ENCODE measurements at regions not wholly inside any gene's neighbourhood (a gene's known extent, or its start where the extent isn't known, plus 50 kb on each side); places are given as distances from the start of the nearest gene placed in this dataset.

- Mint-ChIP-seq H3K27ac (no peak overlapping the region), H3K27me3 (ENCODE audit: low read depth) (no peaks in the 10 kb centered on the region), H3K9me3 (no peaks in the 10 kb centered on the region), H3K36me3 (no peaks in the 10 kb centered on the region), H3K4me3 (no peak overlapping the region), H3K4me1 (no peaks in the 10 kb centered on the region)
- no peak for DNase-seq (ENCODE audit: low spot score in 2 of 2, unreplicated experiment in 2 of 2)
- TF ChIP-seq CTCF (IDR thresholded peaks at IDR 0.05; ENCODE audit: unreplicated experiment) = no peak
Observed at GRCh38 chr18:71887509-71887908, 656.6 kb downstream of the CBLN2 start.

GRCh38 chr18:71878226-71878625 lies 665.9 kb downstream of the CBLN2 start:
- Mint-ChIP-seq H3K27ac (no peak overlapping the region), H3K4me3 (no peak overlapping the region), H3K4me1 (no peaks in the 10 kb centered on the region), H3K27me3 (ENCODE audit: low read depth) (peaks cover 12% of the 10 kb centered on the region), H3K9me3 (no peaks in the 10 kb centered on the region), H3K36me3 (no peaks in the 10 kb centered on the region)
- no peak for DNase-seq (ENCODE audit: low spot score in 2 of 2, unreplicated experiment in 2 of 2)
- TF ChIP-seq CTCF (IDR thresholded peaks at IDR 0.05; ENCODE audit: unreplicated experiment) = no peak

- peaks cover 12% of the 10 kb centered on the region for H3K27me3 Mint-ChIP-seq (ENCODE audit: low read depth)
- H3K9me3 Mint-ChIP-seq = no peaks in the 10 kb centered on the region
- H3K4me3 Mint-ChIP-seq = no peak overlapping the region
- no peak overlapping the region for H3K27ac Mint-ChIP-seq
- TF ChIP-seq CTCF (IDR thresholded peaks at IDR 0.05; ENCODE audit: unreplicated experiment) = no peak
- DNase-seq (ENCODE audit: low spot score in 2 of 2, unreplicated experiment in 2 of 2) = no peak
- H3K36me3 Mint-ChIP-seq = no peaks in the 10 kb centered on the region
- no peaks in the 10 kb centered on the region for H3K4me1 Mint-ChIP-seq
Observed at GRCh38 chr18:71873695-71874094, 670.4 kb downstream of the CBLN2 start.

GRCh38 chr18:71865888-71866287 lies 678.3 kb downstream of the CBLN2 start:
- Mint-ChIP-seq H3K9me3 (peaks cover 11% of the 10 kb centered on the region), H3K36me3 (no peaks in the 10 kb centered on the region), H3K27ac (no peak overlapping the region), H3K4me1 (no peaks in the 10 kb centered on the region), H3K27me3 (ENCODE audit: low read depth) (no peaks in the 10 kb centered on the region), H3K4me3 (no peak overlapping the region)
- no peak for TF ChIP-seq CTCF (IDR thresholded peaks at IDR 0.05; ENCODE audit: unreplicated experiment)
- DNase-seq (ENCODE audit: low spot score in 2 of 2, unreplicated experiment in 2 of 2) = no peak

- Mint-ChIP-seq H3K36me3 (no peaks in the 10 kb centered on the region), H3K4me1 (no peaks in the 10 kb centered on the region), H3K9me3 (peaks cover 55% of the 10 kb centered on the region), H3K27ac (no peak overlapping the region), H3K4me3 (no peak overlapping the region), H3K27me3 (ENCODE audit: low read depth) (no peaks in the 10 kb centered on the region)
- no peak for DNase-seq (ENCODE audit: low spot score in 2 of 2, unreplicated experiment in 2 of 2)
- no peak for TF ChIP-seq CTCF (IDR thresholded peaks at IDR 0.05; ENCODE audit: unreplicated experiment)
Observed at GRCh38 chr18:71850602-71851001, 693.5 kb downstream of the CBLN2 start.

- Mint-ChIP-seq H3K4me3 (no peak overlapping the region), H3K9me3 (peaks cover 52% of the 10 kb centered on the region), H3K36me3 (no peaks in the 10 kb centered on the region), H3K27ac (no peak overlapping the region), H3K27me3 (ENCODE audit: low read depth) (no peaks in the 10 kb centered on the region), H3K4me1 (no peaks in the 10 kb centered on the region)
- no peak for TF ChIP-seq CTCF (IDR thresholded peaks at IDR 0.05; ENCODE audit: unreplicated experiment)
- no peak for DNase-seq (ENCODE audit: low spot score in 2 of 2, unreplicated experiment in 2 of 2)
Observed at GRCh38 chr18:71849407-71849806, 694.7 kb downstream of the CBLN2 start.
